ENCODE measurements at regions not wholly inside any gene's neighbourhood (a gene's known extent, or its start where the extent isn't known, plus 50 kb on each side); places are given as distances from the start of the nearest gene placed in this dataset.

DNA sequence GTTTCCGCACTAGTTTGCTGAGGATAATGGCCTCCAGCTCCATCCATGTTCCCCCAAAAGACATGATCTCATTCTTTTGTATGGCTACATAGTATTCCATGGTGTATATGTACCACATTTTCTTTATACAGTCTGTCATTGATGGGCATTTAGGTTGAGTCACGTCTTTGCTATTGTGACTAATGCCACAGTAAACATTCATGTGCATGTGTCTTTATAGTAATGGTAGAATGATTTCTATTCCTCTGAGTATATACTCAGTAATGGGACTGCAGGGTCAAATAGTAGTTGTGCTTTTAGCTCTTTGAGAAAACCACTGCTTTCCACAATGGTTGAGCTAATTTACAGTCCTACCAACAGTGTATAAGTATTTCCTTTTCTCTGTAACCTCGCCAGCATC lies 78.3 kb upstream of the BCL9 start:
- TF ChIP-seq POLR2A (IDR thresholded peaks at IDR 0.05) = no peak
- TF ChIP-seq, protein P1, sequence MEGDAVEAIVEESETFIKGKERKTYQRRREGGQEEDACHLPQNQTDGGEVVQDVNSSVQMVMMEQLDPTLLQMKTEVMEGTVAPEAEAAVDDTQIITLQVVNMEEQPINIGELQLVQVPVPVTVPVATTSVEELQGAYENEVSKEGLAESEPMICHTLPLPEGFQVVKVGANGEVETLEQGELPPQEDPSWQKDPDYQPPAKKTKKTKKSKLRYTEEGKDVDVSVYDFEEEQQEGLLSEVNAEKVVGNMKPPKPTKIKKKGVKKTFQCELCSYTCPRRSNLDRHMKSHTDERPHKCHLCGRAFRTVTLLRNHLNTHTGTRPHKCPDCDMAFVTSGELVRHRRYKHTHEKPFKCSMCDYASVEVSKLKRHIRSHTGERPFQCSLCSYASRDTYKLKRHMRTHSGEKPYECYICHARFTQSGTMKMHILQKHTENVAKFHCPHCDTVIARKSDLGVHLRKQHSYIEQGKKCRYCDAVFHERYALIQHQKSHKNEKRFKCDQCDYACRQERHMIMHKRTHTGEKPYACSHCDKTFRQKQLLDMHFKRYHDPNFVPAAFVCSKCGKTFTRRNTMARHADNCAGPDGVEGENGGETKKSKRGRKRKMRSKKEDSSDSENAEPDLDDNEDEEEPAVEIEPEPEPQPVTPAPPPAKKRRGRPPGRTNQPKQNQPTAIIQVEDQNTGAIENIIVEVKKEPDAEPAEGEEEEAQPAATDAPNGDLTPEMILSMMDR (IDR thresholded peaks at IDR 0.05) = no peak

Measured in lower leg skin (tissue), 3 donors.